NK-92 treated with Interleukin-12 subunit alpha and Interleukin-12 subunit beta, amount 100 ng/mL, for 24 hours (cell line): ENCODE measurements at regions not wholly inside any gene's neighbourhood (a gene's known extent, or its start where the extent isn't known, plus 50 kb on each side); places are given as distances from the start of the nearest gene placed in this dataset.
A peak's percentile ranks its signal among the peaks of the same experiment; 100 is the strongest.

Experiments used
- DNase-seq: peaks from one replicate; lab custom pipeline; 2025; lab: John Stamatoyannopoulos, UW

DNA sequence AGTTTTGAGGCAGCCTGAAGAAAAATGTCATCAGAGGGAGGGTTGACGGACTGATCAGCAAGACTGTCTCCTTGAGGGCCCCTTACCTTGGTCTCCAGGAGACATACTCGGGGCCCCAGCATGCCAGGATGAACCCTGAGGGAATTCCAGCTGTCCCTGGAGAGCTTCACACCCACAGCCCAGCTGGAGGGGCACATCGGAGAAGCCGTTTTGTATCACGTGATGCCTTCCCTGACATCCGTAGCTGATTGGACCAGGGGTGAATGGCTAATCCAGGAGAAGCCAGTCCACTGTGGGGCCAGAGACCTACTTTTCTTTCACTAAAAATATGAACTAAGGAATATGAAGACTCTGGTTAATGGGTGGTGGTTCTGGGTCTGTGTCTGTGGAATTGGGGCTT lies 86.0 kb upstream of the TP53I11 start:
- DNase-seq = no peak

DNA sequence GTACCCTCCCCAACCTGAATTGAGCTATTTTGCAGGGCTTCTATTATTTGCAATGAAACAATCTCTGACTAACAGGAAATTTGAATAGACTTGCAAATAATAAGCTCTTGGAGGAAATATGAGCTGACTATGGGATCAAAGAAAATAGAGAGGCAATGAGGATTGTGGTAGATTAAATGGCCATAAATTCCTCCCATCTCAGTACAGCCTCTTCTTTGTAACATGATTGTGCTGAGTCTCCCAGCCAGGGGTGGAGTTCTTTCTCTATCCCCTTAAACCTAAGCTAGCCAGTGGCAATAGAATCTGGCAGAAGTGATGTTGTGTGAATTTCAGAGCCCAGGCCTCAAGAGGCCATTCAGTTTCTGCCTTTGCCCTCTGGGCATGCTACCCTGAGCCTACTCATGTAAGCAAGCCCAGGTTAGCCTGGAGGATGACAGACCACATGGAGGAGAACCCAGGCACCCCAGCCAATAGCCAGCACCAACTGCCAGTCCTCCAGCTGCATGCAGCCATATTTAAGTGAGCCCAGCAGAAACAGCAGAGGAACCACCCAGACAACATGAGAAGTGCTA lies 86.8 kb upstream of the TP53I11 start:
- DNase-seq = no peak

DNA sequence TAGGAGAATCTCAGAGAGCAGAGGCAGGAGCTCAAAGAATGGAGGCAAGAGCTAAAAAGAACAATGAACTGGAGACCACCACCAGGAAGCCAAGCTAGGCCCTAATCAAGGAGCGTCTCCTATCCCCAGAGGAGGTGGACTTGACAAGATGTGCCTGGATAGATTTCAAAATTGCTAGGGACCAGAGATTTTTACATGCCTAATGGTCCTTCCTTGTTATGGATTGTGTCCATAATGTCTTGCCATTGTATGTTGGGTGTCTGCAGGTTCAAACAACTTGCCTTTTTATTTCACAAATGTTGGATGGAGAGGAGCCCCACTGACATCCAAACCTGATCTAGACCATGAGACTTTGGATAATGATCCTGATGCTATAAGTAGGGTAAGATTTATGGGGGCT lies 88.2 kb upstream of the TP53I11 start:
- DNase-seq = no peak

DNA sequence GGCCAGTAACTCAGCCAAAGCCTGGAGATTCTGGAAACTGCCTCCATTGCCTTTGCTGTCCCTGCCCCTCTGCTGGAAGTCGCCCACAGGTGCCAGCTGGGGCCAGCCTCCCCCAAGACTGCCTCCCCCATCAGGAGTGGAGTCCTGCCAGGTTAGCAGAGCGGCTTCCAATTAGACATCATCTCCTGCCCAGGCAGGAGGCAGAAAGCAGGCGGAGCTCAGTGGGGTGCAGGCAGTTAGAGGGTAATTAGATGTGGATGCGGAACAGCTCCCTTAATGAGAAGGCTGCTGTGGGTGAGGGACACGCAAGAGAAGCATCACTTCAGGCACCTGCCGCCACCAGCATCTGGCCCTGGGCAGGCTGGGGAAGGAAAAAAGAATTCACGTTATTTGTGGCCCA lies 90.9 kb upstream of the TP53I11 start:
- DNase-seq = no peak

DNA sequence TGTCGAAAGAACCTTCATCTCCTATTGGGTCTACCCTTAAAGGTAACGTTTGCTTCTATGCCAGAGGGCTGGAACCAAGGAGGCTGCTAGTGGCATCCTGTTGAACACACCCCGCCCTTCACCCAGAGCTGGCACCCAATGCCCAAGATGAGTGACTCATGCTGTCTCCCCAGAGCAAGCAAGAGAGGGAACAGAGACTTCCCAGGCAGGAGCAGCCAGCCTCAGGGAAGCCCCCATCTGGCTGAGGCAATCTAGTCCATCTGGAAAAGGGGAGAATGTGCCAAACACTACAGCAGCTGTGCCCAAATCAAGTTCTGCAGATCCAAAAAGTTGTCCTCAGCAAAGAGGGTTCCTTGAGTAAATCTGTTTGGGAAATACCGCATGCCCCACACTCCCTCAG lies 91.9 kb upstream of the TP53I11 start:
- DNase-seq = no peak

DNA sequence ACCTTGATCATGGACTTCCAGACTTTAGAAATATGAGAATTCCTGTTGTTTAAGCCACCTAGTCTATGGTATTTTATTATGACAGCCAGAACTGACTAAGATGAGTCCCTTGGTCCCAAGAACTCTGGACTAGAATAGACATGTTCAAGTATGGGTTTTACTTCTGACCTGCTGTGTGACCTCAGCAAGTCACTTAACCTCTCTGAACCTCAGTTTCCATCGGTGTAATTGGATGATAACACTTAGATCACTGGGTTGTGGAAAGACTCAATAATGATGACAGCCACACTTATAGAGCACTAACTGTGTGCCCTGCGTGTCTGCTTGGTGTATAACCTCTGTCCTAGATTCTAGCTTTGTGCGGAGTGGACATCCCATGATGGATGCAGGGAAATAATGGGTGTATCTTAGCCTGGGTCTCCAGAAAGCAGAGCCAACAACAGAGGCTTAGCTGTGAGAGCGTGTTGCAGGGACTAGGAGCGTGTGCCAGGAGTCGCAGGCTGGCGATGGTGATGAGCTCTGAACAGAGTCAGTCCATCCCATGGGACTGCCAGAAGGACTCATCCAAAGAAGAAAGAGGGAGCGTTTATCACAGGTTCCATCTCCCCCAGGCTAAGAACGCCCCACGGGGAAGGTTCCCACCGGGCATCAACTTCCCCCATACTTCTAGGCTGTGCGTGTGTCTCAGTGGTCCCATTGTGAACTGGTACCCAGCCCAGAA lies 93.2 kb upstream of the TP53I11 start:
- no peak for DNase-seq

DNA sequence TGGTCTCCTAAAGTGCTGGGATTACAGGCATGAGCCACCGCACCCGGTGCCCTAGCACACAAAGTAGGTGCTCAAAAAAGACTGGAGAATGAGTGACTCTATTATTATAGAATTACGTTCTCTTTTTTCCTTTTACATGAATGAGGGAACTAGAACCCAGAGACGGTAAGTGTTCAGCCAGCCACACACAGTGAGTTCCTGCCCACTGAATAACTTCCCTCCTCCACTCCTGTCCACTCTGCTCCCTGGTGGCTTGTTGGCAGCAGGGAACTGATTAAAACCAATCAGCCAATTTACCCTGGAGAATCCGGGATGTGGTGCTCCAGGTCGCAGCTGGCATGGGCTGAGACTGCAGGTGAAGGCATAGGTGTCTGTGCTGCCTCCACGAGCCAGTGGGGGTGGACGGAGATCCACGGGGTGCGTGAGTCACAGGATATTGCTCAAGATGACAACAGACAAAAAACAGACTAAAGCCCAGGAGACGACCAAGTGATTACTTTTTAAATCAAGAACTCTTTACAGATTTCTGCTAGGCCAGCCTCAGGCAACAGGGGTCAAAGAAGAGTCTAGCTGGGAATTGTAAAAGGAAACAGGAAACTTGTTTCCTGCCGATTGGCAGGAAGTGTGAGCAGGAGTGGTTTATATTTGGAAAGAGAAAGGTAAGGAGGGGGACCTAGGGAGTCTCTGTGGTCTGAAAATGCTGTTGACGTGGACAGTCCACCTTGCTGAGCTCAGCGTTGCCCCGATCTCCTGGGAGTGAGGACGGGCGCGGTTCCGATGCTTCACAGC lies 95.2 kb upstream of the TP53I11 start:
- peak; percentile 70 for DNase-seq

DNA sequence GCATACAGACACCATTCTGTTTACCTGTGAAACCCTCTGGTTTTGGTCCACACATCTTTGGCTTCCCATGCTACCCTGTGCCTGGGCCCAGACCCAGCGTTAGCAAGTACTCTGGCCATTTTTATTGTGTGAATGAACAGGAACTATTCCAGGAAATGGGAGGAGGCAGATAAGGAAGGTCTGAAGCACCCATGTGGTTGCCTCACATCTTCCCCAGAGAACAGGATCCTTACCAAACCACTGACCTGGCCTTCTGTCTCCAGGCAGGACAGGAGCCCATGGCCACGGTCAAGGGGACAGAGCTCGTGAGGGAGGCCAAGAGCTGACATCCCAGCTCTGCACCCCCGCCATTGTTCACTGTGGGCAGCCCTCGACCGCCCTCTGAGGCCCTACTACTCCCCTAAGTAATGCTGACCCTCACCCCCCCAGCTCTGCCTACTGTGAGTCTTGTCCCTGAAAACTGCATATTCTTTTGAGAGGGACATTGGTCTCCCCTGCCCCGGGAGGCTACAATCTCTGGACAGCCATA lies 97.7 kb upstream of the TP53I11 start:
- DNase-seq = no peak

DNA sequence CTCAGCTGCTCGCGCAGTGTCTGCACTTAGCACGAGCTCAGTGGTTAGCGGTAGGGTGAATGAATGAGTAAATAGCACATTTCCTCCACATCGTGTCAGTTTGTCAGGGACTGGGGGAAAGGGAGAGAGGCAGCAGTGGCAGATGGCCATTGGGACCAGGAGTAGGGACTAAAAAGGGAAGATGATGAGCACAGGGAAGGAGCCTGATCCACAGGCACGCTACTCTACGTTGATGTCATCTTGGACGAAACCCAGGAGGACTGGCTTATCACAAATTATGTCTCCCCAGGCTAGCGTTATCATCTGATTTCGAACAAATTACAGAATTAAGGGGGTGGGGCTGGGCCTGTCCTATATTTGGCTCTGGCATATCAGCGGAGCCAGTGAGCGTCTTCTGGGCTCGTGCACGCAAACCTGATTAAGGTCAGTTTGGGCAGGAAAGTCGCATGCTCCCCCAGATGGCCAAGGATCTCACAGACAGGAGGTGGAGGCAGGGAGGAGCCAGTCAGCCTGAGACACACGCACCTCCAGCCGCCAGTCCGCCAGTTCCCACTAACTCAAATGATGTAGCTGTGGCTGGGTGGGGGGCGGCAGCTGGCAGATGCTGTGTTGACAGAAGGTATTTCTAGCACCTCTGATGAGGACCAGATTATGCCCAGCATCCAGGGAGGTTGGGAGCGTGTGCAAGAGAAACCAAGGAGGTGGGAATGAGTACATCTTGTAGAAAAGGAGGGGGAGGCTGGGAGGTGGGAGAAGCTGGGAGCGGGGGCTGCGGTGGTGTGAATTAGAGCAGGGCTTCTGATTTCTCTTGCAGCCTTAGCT lies 97.4 kb upstream of the PRDM11 start:
- DNase-seq = no peak

DNA sequence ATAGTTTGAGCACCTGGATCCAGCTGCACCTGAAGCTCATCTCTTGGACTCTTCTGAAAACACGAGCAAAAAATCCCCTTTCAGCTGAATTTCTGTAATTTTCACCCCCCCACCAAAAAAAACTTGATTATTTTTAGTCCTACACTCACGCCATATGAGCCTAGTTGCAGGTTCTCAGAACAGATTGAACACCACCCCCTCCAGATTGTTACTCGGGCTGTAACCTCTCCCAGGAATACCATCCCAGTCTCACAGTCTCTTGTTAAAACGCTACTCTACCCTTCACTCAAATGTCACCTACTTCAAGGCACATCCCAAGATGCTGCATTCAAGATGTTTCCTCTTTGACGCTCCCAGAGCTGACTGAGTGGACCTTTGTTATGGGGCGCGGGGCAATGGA lies 96.3 kb upstream of the PRDM11 start:
- no peak for DNase-seq

DNA sequence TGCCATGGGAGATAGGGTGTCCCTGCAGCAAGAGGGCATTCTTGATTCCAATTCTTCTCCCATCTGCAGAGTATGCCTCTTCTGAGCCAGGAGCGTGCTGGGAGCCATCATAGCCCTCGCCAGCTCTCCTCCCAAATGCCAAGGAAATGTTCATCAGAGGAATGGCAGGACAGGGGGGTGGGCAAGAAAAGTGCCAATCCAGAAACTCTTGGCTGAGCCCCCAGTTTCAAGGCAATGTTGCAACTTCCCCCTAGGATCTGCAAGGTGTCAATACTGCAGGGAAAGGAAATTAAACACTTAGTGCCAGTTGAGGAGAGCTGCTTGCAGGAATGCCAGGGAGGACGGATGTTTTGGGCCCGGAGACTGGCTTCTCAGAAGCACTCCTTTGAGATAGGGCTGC lies 94.8 kb upstream of the PRDM11 start:
- DNase-seq = no peak

DNA sequence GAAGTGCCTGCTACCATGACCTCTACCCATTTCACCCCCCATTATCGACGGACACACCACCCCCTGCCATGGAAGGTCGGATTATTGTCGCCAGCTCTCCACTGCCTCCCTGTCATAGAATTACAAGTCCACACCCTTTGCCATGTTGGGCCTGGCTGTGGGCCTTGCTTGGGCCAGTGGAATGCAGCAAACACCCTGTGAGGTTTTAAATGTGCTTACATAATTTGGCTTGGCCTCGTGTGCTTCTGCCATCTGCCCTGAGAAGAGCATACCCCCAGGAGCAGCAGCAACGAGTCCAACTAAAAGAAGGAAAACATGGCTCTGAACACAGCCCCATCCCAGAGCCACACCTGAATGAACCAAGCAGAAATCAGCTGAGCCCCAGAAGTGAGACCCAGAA lies 94.1 kb upstream of the PRDM11 start:
- DNase-seq = no peak

DNA sequence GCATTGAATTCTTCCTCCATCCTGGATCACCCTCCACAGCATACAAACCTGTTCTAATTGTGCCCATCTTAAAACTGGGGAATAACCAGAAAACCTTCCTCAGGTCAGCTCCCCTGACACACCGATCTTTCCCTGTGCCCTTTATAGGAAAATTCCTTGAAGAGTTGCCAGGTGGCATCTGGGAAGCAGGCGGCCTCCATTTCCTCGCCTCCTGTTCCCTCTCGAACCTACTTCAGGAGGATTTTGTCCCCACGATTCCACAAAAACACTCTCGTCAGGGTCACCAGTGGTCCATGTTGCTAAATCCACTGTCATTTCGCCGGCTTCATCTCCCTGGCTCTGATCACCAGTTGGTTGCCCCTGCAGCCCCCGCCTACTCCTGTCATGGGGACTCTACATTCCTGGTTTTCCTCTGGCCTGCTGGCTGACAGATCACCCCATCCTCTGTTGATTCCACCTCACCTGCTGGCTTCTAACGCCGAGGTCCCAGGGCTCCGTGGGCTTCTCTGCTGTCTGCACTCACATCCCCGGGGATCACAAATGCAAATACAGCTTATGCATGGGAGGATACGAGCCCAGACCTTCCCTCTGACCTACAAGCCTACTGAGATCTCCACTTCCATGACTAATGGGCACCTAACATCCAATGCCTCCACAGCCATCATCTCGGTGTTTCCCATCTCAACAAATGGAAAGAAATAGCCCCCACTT lies 92.5 kb upstream of the PRDM11 start:
- DNase-seq = no peak

DNA sequence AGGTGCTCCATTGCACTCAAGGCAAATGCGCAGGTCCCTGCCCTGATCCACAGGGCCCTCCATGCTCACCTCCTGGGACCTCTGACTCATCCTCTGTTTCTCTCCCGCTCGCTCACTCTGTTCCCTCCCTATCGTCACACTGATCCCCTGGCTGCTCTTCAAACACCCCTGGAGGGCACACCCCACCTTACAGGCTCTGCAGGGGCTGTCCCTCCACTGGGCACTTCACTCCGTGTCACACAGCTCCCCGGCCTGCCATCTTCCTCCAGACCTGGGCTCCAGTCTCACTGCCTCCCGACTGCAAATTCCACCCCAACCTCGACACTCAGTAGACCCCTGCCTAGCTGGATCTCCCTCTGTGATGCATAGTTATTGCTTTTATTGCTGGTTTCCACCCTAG lies 91.5 kb upstream of the PRDM11 start:
- DNase-seq = no peak

DNA sequence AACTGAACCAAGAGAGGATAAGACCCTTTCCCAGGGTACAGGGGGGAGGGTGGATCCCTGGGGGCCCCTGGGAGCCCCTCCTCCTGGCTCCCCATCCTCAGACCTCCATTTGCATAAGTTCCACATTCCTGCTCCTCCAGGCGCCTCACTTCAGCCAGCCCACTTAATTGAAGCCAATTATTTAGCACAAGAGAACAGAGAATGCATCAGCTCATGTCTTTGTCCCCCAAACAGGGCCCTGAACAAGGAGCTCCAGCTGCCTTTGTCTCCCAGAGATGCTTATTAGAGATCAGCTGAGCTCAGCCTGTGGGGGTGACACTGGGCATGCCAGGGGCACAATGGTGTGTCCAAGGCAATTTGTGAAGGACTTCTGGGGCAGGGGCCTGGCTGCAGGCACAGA lies 89.9 kb upstream of the PRDM11 start:
- DNase-seq = no peak

DNA sequence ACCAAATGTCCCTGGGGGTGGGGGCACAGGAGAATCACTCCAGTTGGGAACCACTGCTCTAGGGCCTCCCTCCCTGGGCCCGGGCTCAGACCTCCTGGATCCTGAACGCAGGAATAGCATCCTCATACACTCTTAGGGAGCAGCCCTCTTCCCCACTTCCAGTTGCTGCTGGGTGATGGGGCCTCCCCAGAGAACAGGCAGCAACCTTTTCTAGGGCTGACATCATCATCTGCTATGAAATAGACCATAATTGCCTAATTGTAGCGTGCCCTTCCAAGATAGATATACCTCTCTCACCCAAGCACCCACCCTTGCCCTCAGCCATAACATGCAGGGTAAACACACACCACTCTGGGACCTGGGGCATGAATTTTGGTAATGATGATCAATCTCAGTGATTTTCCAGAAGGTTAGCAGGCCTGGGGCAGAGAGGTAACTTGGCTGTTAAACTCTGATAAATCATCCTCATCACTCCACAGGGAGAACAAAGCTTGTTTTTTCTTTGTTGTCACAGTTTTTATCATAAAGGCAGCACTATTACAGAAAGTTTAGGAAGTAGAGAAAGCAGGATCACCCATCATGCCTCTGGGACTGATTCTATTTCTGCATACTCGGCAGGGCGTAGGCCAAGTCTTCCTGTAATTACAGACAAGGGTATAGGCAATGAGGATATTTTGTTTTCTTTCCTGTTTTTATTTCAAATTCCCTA lies 88.3 kb upstream of the PRDM11 start:
- no peak for DNase-seq

DNA sequence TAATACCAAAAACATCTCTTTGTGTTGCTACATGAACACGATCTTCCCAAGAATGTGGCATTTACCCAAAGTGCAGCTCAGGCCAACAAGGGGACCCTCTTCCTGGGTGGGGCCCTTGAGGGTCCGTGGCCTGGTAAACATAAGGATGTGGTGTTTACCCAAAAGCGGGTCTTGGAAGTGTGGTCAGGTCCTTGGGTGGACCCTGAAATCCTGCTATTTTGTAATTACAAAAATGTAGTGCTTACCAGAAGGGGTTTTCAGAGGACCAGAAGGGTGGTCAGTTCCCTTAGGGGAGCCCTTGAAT lies 87.8 kb upstream of the PRDM11 start:
- DNase-seq = no peak

DNA sequence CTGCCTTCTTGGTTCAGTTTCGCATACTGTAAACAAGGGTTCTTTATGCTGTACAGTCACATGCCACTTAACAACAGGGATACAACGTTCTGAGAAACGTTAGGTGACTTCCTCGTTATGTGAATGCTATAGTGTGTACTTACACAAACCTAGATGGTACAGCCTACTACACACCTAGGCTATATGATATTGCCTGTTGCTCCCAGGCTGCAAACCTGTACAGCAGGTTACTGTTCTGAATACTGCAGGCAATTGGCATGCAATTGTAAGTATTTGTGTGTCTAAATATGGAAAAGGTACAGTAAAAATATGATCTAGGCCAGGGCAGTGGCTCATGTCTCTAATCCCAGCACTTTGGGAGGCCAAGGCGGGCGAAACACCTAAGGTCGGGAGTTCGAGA lies 85.7 kb upstream of the PRDM11 start:
- no peak for DNase-seq

DNA sequence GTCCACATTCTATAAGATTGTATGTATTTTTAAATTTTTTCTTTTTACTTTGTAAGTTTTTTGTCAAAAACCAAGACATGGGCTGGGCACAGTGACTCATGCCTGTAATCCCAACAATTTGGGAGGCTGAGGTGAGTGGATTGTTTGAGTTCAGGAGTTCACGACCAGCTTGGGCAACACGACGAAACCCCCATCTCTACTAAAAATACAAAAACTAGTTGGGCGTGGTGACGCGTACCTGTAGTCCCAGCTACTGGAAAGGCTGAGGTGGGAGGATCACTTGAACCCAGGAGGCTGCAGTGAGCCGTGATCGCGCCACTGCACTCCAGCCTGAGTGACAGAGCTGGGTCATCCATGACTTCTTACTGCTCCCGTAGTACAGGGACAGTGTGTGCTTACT lies 84.8 kb upstream of the PRDM11 start:
- DNase-seq = no peak

DNA sequence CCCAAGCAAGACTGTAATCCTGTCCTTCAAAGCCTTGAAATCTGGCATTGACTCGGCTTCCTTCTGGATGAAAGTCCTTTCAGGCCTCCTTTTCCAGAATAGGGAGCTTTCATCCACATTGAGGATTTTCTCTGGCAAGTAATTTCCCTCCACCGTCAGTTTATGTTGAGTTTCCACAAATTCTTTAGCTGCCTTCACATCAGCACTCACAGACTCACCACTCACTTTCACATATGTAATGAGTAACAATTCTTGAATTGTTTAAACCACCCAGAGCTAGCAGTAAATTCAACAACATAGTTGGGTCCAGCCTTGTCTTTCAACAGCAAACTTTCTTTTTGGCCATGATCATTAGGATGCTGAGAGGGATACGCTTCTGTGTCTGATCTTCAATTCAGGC lies 84.3 kb upstream of the PRDM11 start:
- no peak for DNase-seq

DNA sequence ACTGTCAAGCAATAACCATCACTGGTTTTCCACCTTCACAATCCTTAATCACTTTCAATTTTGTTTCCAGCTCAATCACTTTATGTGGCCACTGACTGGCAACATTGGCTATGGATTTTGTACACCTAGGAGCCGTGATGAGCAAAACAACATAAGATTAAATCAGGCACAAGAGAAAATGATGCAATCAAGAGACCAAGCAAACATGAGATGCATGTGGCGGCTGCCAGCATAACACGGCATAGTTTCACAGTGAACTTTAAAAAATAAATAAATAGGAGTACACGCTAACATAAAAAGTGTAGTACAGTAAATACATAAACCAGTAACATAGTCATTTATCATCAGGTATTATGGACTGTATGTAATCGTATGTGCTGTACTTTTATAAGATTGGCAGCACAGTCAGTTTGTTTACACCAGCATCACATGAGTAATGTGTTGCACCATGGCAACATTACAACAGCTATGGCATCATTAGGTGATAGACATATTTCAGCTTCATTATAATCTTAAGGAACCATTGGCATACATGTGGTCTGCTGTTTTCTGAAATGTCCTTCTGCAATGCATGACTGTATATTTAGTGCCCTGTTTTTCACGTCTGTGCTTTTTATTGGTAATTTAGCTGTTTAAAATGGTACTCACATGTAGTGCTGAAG lies 83.3 kb upstream of the PRDM11 start:
- DNase-seq = no peak
